PC-9 (cell line): ENCODE measurements at regions not wholly inside any gene's neighbourhood (a gene's known extent, or its start where the extent isn't known, plus 50 kb on each side); places are given as distances from the start of the nearest gene placed in this dataset.

Experiments
- BruUV-seq: library from RNA; stranded (reverse); fragments of 400-500 nt; replicated peaks from 2 replicates; lab custom pipeline; 2021; lab: Mats Ljungman, UMichigan
- CTCF ChIA-PET: fragments of 300-600 bp; sonication (Branson Sonifier 250); formaldehyde crosslinking; loops from one replicate; lab custom pipeline; 2022; ENCODE audit warnings: antibody characterized with exemption; lab: Charles Lee
- POLR2A ChIA-PET: fragments of 300-600 bp; sonication (Branson Sonifier 250); formaldehyde crosslinking; loops from one replicate; lab custom pipeline; 2022; ENCODE audit warnings: antibody characterized with exemption; ENCODE audit not compliant: unreplicated experiment; lab: Charles Lee
- DNase-seq, 2 experiments: peaks; one replicate each; pipeline versions ENCODE4 v3.0.0 to v3.0.0-alpha.2; 2015 to 2022; ENCODE audit warnings: mixed read lengths in 1 of 2
- H2AFZ ChIP-seq: fragments of 200-600 bp; sonication (generic); 2 replicates; pipeline ENCODE4 v1.8.1; 2017; ENCODE audit warnings: antibody characterized with exemption
- H3F3A ChIP-seq: fragments of 200-600 bp; sonication (generic); 2 replicates; pipeline ENCODE4 v1.8.1; 2017; ENCODE audit warnings: antibody characterized with exemption, mild to moderate bottlenecking, low read depth; ENCODE audit not compliant: insufficient read depth
- H3K27ac ChIP-seq: fragments of 200-600 bp; sonication (generic); 2 replicates; pipeline ENCODE4 v1.6.1; 2016; ENCODE audit warnings: mixed run types
- H3K27me3 ChIP-seq: fragments of 200-600 bp; sonication (generic); 2 replicates; pipeline ENCODE4 v1.6.1; 2016; ENCODE audit warnings: low read depth, mixed run types; ENCODE audit not compliant: insufficient read depth
- H3K36me3 ChIP-seq: fragments of 200-600 bp; sonication (generic); 2 replicates; pipeline ENCODE4 v1.6.1; 2016; ENCODE audit warnings: low read depth, mixed run types
- H3K4me1 ChIP-seq: fragments of 200-600 bp; sonication (generic); replicated peaks from 2 replicates; pipeline ENCODE4 v1.6.1; 2016; ENCODE audit warnings: mixed run types; ENCODE audit not compliant: insufficient read depth
- H3K4me2 ChIP-seq: fragments of 200-600 bp; sonication (generic); 2 replicates; pipeline ENCODE4 v1.6.1; 2017; ENCODE audit warnings: mixed run types
- H3K4me3 ChIP-seq: fragments of 200-600 bp; sonication (generic); 2 replicates; pipeline ENCODE4 v1.6.1; 2016; ENCODE audit warnings: mixed run types
- H3K79me2 ChIP-seq: fragments of 200-600 bp; sonication (generic); 2 replicates; pipeline ENCODE4 v1.6.1; 2017; ENCODE audit warnings: low read depth, mixed run types
- H3K9me2 ChIP-seq: fragments of 200-600 bp; sonication (generic); 2 replicates; pipeline ENCODE4 v1.8.1; 2017; ENCODE audit warnings: mild to moderate bottlenecking; ENCODE audit not compliant: insufficient read depth
- H3K9me3 ChIP-seq: fragments of 200-600 bp; sonication (generic); 2 replicates; pipeline ENCODE4 v1.8.1; 2016; ENCODE audit warnings: low read depth; ENCODE audit not compliant: insufficient read depth
- H4K20me1 ChIP-seq: fragments of 200-600 bp; sonication (generic); 2 replicates; pipeline ENCODE4 v1.8.1; 2017; ENCODE audit not compliant: insufficient read depth
- EZH2 ChIP-seq: fragments of 200-600 bp; sonication (generic); IDR thresholded peaks from 2 replicates; pipeline ENCODE4 v1.8.0; 2017; ENCODE audit warnings: antibody characterized with exemption, low read depth
- intact Hi-C: fragments of 100-400 bp; cut with micrococcal nuclease; formaldehyde crosslinking; loops from one replicate; pipeline ENCODE4 v1.10.0; 2022; ENCODE audit not compliant: unreplicated experiment
- TF ChIP-seq, protein P1 (sequence below): fragments of 200-600 bp; sonication (generic); conservative IDR thresholded peaks from 2 replicates; pipeline ENCODE4 v1.6.1; 2017; ENCODE audit warnings: mixed run types, antibody characterized with exemption, mild to moderate bottlenecking, moderate library complexity

DNA sequence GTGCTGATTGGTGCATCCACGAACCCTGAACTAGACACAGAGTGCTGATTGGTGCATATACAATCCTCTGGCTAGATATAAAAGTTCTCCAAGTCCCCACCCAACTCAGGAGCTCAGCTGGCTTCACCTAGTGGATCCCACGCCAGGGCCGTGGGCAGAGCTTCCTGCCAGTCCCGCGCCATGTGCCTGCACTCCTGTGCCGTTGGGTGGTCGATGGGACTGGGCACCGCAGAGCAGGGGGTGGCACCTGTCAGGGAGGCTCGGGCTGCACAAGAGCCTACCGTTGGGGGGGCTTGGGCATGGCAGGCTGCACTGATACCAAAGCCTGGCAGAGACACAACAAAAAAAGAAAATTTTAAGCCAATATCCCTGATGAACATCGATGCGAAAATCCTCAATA is 185.4 kb upstream of the ASCC3 start:
- Histone ChIP-seq H3K27me3 (no peaks in the 10 kb centered on the region), H3F3A (no peaks in the 10 kb centered on the region), H3K9me2 (no peaks in the 10 kb centered on the region), H2AFZ (no peak overlapping the region), H4K20me1 (no peaks in the 10 kb centered on the region), H3K9me3 (peaks cover 4% of the 10 kb centered on the region; the same call in 1 of the 2 replicates), H3K4me2 (no peak overlapping the region), H3K36me3 (no peaks in the 10 kb centered on the region), H3K79me2 (no peaks in the 10 kb centered on the region), H3K4me3 (no peak overlapping the region), H3K4me1 (no peaks in the 10 kb centered on the region), H3K27ac (no peak overlapping the region)
- ChIA-PET CTCF (no interaction called here), POLR2A (no interaction called here)
- no peak for TF ChIP-seq EZH2
- TF ChIP-seq, protein P1, sequence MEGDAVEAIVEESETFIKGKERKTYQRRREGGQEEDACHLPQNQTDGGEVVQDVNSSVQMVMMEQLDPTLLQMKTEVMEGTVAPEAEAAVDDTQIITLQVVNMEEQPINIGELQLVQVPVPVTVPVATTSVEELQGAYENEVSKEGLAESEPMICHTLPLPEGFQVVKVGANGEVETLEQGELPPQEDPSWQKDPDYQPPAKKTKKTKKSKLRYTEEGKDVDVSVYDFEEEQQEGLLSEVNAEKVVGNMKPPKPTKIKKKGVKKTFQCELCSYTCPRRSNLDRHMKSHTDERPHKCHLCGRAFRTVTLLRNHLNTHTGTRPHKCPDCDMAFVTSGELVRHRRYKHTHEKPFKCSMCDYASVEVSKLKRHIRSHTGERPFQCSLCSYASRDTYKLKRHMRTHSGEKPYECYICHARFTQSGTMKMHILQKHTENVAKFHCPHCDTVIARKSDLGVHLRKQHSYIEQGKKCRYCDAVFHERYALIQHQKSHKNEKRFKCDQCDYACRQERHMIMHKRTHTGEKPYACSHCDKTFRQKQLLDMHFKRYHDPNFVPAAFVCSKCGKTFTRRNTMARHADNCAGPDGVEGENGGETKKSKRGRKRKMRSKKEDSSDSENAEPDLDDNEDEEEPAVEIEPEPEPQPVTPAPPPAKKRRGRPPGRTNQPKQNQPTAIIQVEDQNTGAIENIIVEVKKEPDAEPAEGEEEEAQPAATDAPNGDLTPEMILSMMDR: no peak
- BruUV-seq: no TSS peak
- intact Hi-C loops: no loop called here
- DNase-seq: no peak

DNA sequence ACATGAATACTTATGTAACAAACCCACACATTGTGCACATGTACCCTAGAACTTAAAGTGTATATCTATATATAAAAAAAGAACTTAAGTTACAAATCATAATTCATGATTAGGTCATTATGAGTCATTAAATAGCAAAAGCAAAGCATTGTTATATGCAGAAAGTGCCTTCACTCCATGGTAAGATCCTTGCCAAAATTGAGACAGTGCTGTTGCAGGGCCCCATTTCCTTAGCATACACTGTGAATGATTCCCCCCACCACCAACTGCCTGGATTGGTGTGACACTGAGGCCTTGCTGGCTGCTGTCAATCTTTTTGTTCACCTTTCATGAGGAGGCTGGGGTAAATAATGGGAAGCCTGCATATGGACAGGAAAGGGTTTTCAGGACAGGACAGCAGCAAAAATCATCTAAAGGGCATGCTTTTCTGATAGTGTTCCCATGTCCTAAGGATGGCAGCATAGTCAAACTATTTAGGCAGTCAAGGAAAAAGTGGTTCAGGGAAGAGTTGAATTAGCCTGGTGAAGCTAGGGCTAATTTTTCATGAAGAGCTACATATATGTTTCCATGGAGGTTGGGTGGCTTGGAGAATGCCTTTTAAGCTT is 188.2 kb upstream of the ASCC3 start:
- Histone ChIP-seq H3K36me3 (no peaks in the 10 kb centered on the region), H3F3A (no peaks in the 10 kb centered on the region), H3K27ac (no peak overlapping the region), H2AFZ (no peak overlapping the region), H3K4me1 (no peaks in the 10 kb centered on the region), H3K4me2 (no peak overlapping the region), H3K27me3 (no peaks in the 10 kb centered on the region), H3K79me2 (no peaks in the 10 kb centered on the region), H3K9me3 (peaks cover 4% of the 10 kb centered on the region; the same call in 1 of the 2 replicates), H3K4me3 (no peak overlapping the region), H4K20me1 (no peaks in the 10 kb centered on the region), H3K9me2 (0 out of 2 replicates have a peak, but pooled peaks cover 2% of the 10 kb centered on the region)
- intact Hi-C loops: no loop called here
- no TSS peak for BruUV-seq
- DNase-seq: no peak
- ChIA-PET CTCF (no interaction called here), POLR2A (no interaction called here)
- no peak for TF ChIP-seq EZH2
- TF ChIP-seq, protein P1: no peak

DNA sequence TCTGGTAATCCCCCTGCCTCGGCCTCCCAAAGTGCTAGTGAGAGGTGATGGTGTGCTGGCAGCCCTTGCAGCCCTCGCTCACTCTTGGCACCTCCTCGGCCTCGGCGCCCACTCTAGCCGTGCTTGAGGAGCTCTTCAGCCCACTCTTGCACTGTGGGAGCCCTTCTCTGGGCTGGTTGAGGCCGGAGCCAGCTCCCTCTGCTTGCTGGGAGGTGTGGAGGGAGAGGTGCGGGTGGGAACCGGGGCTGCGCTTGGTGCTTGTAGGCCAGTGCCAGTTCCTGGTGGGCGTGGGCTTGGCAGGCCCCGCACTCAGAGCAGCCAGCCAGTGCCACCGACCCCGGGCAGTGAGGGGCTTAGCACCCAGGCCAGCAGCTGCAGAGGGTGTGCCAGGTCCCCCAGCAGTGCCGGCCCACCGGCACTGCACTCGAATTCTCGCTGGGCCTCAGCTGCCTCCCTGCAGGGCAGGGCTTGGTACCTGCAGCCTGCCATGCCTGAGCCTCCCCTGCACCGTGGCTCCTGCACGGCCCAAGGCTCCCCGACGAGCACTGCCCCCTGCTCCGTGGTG is 189.0 kb upstream of the ASCC3 start:
- ChIA-PET POLR2A (no interaction called here), CTCF (no interaction called here)
- intact Hi-C loops: no loop called here
- H3K9me3 ChIP-seq: peaks cover 4% of the 10 kb centered on the region; the same call in 1 of the 2 replicates
- no peaks in the 10 kb centered on the region for H3F3A ChIP-seq
- no peak overlapping the region for H2AFZ ChIP-seq
- 0 out of 2 replicates have a peak, but pooled peaks cover 2% of the 10 kb centered on the region for H3K9me2 ChIP-seq
- H3K4me2 ChIP-seq: no peak overlapping the region
- H3K36me3 ChIP-seq: no peaks in the 10 kb centered on the region
- H3K4me3 ChIP-seq: no peak overlapping the region
- no peak for DNase-seq
- no TSS peak for BruUV-seq
- H3K27ac ChIP-seq: no peak overlapping the region
- no peak for TF ChIP-seq EZH2
- TF ChIP-seq, protein P1: no peak
- no peaks in the 10 kb centered on the region for H4K20me1 ChIP-seq
- H3K27me3 ChIP-seq: no peaks in the 10 kb centered on the region
- H3K79me2 ChIP-seq: no peaks in the 10 kb centered on the region
- no peaks in the 10 kb centered on the region for H3K4me1 ChIP-seq
